IPS-20b (cell line): ENCODE measurements at regions not wholly inside any gene's neighbourhood (a gene's known extent, or its start where the extent isn't known, plus 50 kb on each side); places are given as distances from the start of the nearest gene placed in this dataset.

Experiments used
- H3K27ac ChIP-seq: one replicate; pipeline ENCODE4 v1.5.1; 2013; ENCODE audit warnings: low read length
- H3K27me3 ChIP-seq: 2 replicates; pipeline ENCODE4 v1.6.1; 2013; ENCODE audit warnings: mild to moderate bottlenecking, low read length, inconsistent platforms; ENCODE audit not compliant: insufficient read depth
- H3K36me3 ChIP-seq: 2 replicates; pipeline ENCODE4 v1.6.1; 2013; ENCODE audit warnings: low read depth, mild to moderate bottlenecking, inconsistent platforms, low read length, moderate library complexity; ENCODE audit not compliant: insufficient read depth
- H3K4me1 ChIP-seq: 2 replicates; pipeline ENCODE4 v1.6.1; 2013; ENCODE audit warnings: mild to moderate bottlenecking, control low read depth, inconsistent platforms, low read length, moderate library complexity; ENCODE audit not compliant: insufficient read depth
- H3K4me3 ChIP-seq: 2 replicates; pipeline ENCODE4 v1.5.1; 2013; ENCODE audit warnings: mild to moderate bottlenecking, low read length, inconsistent platforms
- H3K9ac ChIP-seq: 2 replicates; pipeline ENCODE4 v1.6.1; 2013; ENCODE audit warnings: low read depth, mild to moderate bottlenecking, inconsistent platforms, low read length, moderate library complexity
- H3K9me3 ChIP-seq: 2 replicates; pipeline ENCODE4 v1.6.1; 2013; ENCODE audit warnings: mild to moderate bottlenecking, low read depth, low read length, inconsistent platforms; ENCODE audit not compliant: insufficient read depth

GRCh38 chr2:217463402-217464075, 539.3 kb downstream of the TNS1 start:
- Histone ChIP-seq H3K36me3 (no peaks in the 10 kb centered on the region), H3K9me3 (no peaks in the 10 kb centered on the region), H3K9ac (no peak overlapping the region), H3K4me1 (no peaks in the 10 kb centered on the region), H3K27ac (no peak overlapping the region), H3K27me3 (no peaks in the 10 kb centered on the region), H3K4me3 (no peak overlapping the region)

GRCh38 chr2:217462121-217462520, 540.7 kb downstream of the TNS1 start:
- no peak overlapping the region for H3K9ac ChIP-seq
- H3K4me3 ChIP-seq, result no peak overlapping the region
- H3K4me1 ChIP-seq, result no peaks in the 10 kb centered on the region
- no peaks in the 10 kb centered on the region for H3K9me3 ChIP-seq
- H3K27me3 ChIP-seq, result no peaks in the 10 kb centered on the region
- H3K27ac ChIP-seq, result no peak overlapping the region
- H3K36me3 ChIP-seq, result no peaks in the 10 kb centered on the region

DNA sequence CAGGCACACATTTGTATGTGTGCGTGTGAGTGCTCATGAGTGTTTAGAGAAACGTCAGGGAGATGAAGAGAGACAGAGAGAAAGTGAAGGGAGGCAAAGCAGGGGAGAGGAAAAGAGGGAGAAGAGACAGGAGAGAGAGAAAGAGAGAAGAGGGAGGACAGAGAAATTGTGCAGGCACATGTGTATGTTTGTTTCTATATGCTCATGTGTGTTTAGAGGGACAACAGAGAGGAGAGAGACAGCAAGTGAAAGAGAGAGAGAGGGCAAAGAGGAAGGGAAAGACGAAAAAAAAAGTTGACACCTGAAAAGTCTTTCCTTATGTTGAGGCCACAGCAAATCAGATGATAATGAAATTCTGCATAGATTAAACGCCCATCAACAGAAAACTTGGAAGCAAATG, 541.1 kb downstream of the TNS1 start:
- Histone ChIP-seq H3K36me3 (no peaks in the 10 kb centered on the region), H3K27ac (no peak overlapping the region), H3K4me3 (no peak overlapping the region), H3K9me3 (no peaks in the 10 kb centered on the region), H3K27me3 (no peaks in the 10 kb centered on the region), H3K4me1 (no peaks in the 10 kb centered on the region), H3K9ac (no peak overlapping the region)

DNA sequence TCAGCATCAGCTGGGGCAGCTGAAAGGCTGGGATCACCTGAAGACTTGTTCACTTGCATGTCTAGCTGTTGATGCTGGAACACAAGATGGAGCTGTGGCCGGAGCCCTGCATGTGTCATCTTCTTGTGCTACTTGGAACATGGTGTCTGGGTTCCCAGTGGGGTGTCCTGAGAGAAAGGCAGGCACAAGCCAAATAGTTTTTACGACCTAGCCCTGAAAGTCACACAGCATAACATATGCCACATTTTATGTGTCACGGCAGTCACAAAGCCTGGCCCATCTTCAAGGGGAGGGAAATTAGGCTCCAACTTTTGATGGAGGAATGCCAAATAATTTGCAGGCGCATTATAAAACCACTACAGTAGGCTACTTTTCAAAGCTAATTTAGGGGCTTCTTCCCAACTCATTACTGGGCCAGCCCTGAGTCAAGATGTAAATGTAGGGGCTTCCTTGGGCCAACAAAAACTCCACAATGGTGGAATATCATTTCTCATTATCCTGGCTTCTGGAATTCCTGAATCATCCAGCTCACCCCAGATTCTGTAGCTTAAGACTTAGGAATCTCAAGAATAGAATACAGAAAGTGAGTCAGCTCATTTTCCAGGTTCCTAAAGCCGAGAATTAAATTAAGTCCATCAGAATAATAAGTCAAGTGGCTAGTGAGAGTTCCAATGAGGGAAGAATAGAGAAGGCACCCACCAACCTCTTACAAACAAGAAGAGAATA, 543.0 kb downstream of the TNS1 start:
- H3K27me3 ChIP-seq, result no peaks in the 10 kb centered on the region
- no peak overlapping the region for H3K9ac ChIP-seq
- H3K9me3 ChIP-seq, result no peaks in the 10 kb centered on the region

DNA sequence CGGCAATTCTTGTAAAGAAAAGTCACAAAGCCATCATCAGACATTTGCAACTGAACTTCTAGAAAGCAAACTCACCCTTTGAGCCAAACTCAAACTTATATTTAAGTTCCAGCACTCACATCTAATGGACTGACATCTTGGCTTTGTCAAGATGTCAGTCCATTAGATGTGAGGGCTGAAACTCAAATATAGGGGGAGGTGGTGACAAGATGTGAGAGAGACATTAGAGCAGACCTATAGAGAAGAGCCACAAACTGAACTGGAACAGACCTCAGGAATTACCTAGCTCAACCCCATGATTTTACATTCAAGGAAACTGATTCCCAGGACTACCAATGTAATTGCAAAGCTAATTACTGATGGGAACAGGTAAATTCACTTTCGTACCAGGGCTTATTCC, 543.8 kb downstream of the TNS1 start:
- Histone ChIP-seq H3K9ac (no peak overlapping the region), H3K9me3 (no peaks in the 10 kb centered on the region), H3K27ac (no peak overlapping the region), H3K4me1 (no peaks in the 10 kb centered on the region), H3K27me3 (no peaks in the 10 kb centered on the region), H3K36me3 (no peaks in the 10 kb centered on the region), H3K4me3 (no peak overlapping the region)

More for the DNA sequence above, 543.0 kb downstream of the TNS1 start:
- no peak overlapping the region for H3K4me3 ChIP-seq
- H3K36me3 ChIP-seq, result no peaks in the 10 kb centered on the region
- no peak overlapping the region for H3K27ac ChIP-seq
- H3K4me1 ChIP-seq, result no peaks in the 10 kb centered on the region

DNA sequence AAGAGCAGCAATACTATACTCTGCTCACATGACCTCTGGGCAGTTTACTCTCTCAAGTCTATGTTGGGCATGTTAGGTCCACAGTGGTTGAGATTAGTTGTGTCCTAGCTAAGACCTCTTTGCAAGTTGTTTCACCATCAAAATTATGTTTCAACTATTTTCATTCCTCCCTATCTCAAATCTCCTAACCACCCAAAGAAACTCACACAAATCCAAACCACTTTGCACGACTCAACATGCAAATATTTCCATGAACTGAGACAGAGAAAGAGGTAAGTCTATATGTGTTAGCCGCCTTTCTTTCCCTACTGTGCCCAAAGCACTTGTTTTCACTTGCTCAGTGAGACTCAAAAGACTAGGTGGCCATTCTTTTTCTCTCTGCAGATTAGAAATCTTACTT, 546.8 kb downstream of the TNS1 start:
- H3K27ac ChIP-seq, result no peak overlapping the region
- no peaks in the 10 kb centered on the region for H3K27me3 ChIP-seq
- no peak overlapping the region for H3K4me3 ChIP-seq
- no peaks in the 10 kb centered on the region for H3K9me3 ChIP-seq
- H3K4me1 ChIP-seq, result no peaks in the 10 kb centered on the region
- no peaks in the 10 kb centered on the region for H3K36me3 ChIP-seq
- no peak overlapping the region for H3K9ac ChIP-seq

DNA sequence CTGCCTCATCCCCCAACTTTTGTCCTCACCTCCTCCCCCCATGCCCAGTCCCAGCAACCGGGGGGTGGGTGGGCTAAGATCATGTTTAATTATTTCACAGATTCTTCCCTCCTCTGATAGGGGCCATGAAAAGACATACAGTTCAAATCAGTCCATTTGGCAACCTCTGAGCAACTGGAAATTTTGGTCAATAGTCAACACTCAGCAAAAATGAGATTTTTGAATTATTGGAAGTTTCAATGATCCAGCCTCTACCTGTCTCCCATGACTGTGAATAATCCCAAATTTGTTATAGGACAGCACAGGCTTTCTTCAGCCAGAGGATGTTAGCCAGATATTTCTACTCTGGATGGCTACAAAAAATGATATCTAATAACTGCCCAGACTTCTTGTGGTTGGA, 549.9 kb downstream of the TNS1 start:
- no peaks in the 10 kb centered on the region for H3K9me3 ChIP-seq
- H3K4me1 ChIP-seq, result no peaks in the 10 kb centered on the region
- H3K36me3 ChIP-seq, result no peaks in the 10 kb centered on the region
- H3K27ac ChIP-seq, result no peak overlapping the region
- H3K4me3 ChIP-seq, result no peak overlapping the region
- H3K9ac ChIP-seq, result no peak overlapping the region
- H3K27me3 ChIP-seq, result no peaks in the 10 kb centered on the region

DNA sequence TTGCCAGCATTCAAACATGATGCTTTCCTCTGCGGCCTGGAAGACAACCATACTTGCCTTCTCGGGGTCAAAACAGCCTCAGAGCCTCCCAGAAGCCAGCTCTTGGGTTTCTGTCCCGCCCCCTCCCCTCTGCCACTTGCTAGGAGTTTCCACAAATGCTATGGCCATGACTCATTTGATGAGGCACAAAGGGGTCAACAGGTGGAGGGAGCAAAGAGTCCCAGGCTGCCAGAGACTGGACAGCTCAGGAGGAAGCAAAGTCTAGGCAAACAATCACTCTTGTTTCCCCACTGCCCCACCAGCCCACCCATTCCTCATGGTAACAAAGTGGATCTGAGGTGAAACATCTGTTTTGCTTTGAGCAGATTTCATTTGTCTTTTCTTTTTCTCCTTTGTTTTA, 551.1 kb downstream of the TNS1 start:
- Histone ChIP-seq H3K4me1 (no peaks in the 10 kb centered on the region), H3K4me3 (no peak overlapping the region), H3K27ac (no peak overlapping the region), H3K9ac (no peak overlapping the region), H3K27me3 (no peaks in the 10 kb centered on the region), H3K9me3 (no peaks in the 10 kb centered on the region), H3K36me3 (no peaks in the 10 kb centered on the region)

DNA sequence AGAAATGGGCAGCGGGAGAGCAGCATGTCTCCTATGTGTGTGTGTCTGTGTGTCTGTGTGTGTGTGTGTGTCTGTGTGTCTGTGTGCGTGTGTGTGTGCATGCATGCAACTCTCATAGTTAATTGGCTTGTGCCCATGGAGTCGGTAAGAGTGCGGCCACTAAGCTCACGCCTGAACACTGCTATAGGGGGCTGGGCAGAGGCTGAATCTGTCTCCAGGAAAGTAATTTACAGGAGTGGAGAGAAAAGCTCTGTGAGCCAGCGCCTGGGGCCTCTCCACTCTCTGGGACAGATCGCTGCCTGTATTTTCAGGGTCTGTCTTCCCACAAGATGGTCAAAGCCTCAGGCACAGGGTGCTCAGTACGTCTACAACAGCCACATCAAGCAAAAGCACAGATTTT, 553.4 kb downstream of the TNS1 start:
- Histone ChIP-seq H3K36me3 (no peaks in the 10 kb centered on the region), H3K9ac (no peak overlapping the region), H3K27ac (no peak overlapping the region), H3K9me3 (no peaks in the 10 kb centered on the region), H3K4me1 (no peaks in the 10 kb centered on the region), H3K4me3 (no peak overlapping the region), H3K27me3 (no peaks in the 10 kb centered on the region)

GRCh38 chr2:217448860-217449259, 553.9 kb downstream of the TNS1 start:
- H3K4me3 ChIP-seq, result no peak overlapping the region
- H3K27me3 ChIP-seq, result no peaks in the 10 kb centered on the region
- H3K36me3 ChIP-seq, result no peaks in the 10 kb centered on the region
- no peaks in the 10 kb centered on the region for H3K4me1 ChIP-seq
- H3K9me3 ChIP-seq, result no peaks in the 10 kb centered on the region
- H3K9ac ChIP-seq, result no peak overlapping the region
- no peak overlapping the region for H3K27ac ChIP-seq

DNA sequence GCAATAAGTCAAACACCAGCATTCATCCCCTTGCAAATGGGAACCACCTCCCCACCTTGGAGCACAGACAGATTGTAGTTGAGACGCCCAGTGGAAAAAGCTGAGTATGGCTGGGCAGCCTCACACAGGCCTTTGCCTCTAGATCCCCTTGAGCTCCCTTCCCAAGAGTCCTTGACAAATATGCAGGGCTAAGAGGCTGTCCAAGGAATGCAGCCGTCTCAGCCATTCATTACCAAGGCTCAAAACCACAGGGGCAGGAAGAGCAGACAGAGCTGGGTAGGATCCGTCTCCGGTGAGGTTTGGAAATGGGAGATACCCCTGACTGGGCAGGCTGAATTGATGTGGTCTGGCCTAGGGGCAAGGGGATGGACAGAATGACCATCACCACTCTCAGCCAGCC, 557.1 kb downstream of the TNS1 start:
- H3K4me1 ChIP-seq, result no peaks in the 10 kb centered on the region
- no peaks in the 10 kb centered on the region for H3K27me3 ChIP-seq
- H3K9ac ChIP-seq, result no peak overlapping the region
- H3K36me3 ChIP-seq, result no peaks in the 10 kb centered on the region
- H3K9me3 ChIP-seq, result no peaks in the 10 kb centered on the region
- no peak overlapping the region for H3K27ac ChIP-seq
- no peak overlapping the region for H3K4me3 ChIP-seq

GRCh38 chr2:217444932-217445331, 557.9 kb downstream of the TNS1 start:
- H3K9me3 ChIP-seq, result no peaks in the 10 kb centered on the region
- H3K4me1 ChIP-seq, result no peaks in the 10 kb centered on the region
- no peaks in the 10 kb centered on the region for H3K36me3 ChIP-seq
- no peak overlapping the region for H3K4me3 ChIP-seq
- H3K27ac ChIP-seq, result no peak overlapping the region
- H3K9ac ChIP-seq, result no peak overlapping the region
- no peaks in the 10 kb centered on the region for H3K27me3 ChIP-seq
